Stimulated activated CD8-positive, alpha-beta memory T cell treated with anti-CD3 and anti-CD28 coated beads, Interleukin-7, amount 100 ng/mL, for 48 hours (primary cell): ENCODE measurements at regions not wholly inside any gene's neighbourhood (a gene's known extent, or its start where the extent isn't known, plus 50 kb on each side); places are given as distances from the start of the nearest gene placed in this dataset.
A peak's percentile ranks its signal among the peaks of the same experiment; 100 is the strongest.
"Not testable (repeated sequence)": the region's sequence is repeated elsewhere in the genome, so short reads cannot be mapped to it uniquely, and the experiment has no call there.

Experiments used
- DNase-seq, 2 donors: peaks; one replicate each; pipeline ENCODE4 v3.0.0-alpha.2; 2020; ENCODE audit warnings: low read depth in 1 of 2; ENCODE audit errors: extremely low read depth in 1 of 2

- DNase-seq: no peak
Measured at GRCh38 chr7:149683898-149684297, 89.5 kb downstream of the ZNF467 start.

- no peak for DNase-seq
Measured at GRCh38 chr7:149683181-149683580, 90.2 kb downstream of the ZNF467 start.

- no peak for DNase-seq
Measured at GRCh38 chr7:149682038-149682437, 91.3 kb downstream of the ZNF467 start.

GRCh38 chr7:149681274-149681673 is 92.1 kb downstream of the ZNF467 start:
- DNase-seq: no peak

GRCh38 chr7:149680331-149681025 is 92.9 kb downstream of the ZNF467 start:
- no peak for DNase-seq

GRCh38 chr7:149674728-149675385 is 98.5 kb downstream of the ZNF467 start:
- not testable (repeated sequence) for DNase-seq

- no peak for DNase-seq
Measured at GRCh38 chr7:149673006-149673405, 100.4 kb downstream of the ZNF467 start.

- no peak for DNase-seq
Measured at GRCh38 chr7:149670288-149670687, 103.1 kb downstream of the ZNF467 start.

GRCh38 chr7:149669121-149669818 is 104.1 kb downstream of the ZNF467 start:
- no peak for DNase-seq

GRCh38 chr7:149666360-149666945 is 106.9 kb downstream of the ZNF467 start:
- no peak for DNase-seq

GRCh38 chr7:149665618-149666017 is 107.8 kb downstream of the ZNF467 start:
- not testable (repeated sequence) for DNase-seq

GRCh38 chr7:149664666-149665065 is 108.7 kb downstream of the ZNF467 start:
- DNase-seq: no peak

GRCh38 chr7:149664176-149664575 is 109.2 kb downstream of the ZNF467 start:
- no peak for DNase-seq

- DNase-seq: peak; percentile 33 to 48
Measured at GRCh38 chr7:149662591-149663095, 110.7 kb downstream of the ZNF467 start.

GRCh38 chr7:149655784-149656183 is 117.6 kb downstream of the ZNF467 start:
- DNase-seq: no peak

- no peak for DNase-seq
Measured at GRCh38 chr7:149654588-149654987, 118.8 kb downstream of the ZNF467 start.

- DNase-seq: not testable (repeated sequence)
Measured at GRCh38 chr7:149650190-149650589, 123.2 kb downstream of the ZNF467 start.

- DNase-seq: no peak
Measured at GRCh38 chr7:149644754-149645153, 128.6 kb downstream of the ZNF467 start.

GRCh38 chr7:149642589-149642988 is 130.8 kb downstream of the ZNF467 start:
- DNase-seq: no peak

GRCh38 chr7:149638566-149639320 is 134.6 kb downstream of the ZNF467 start:
- no peak for DNase-seq
